GM20000 (cell line): ENCODE measurements at regions not wholly inside any gene's neighbourhood (a gene's known extent, or its start where the extent isn't known, plus 50 kb on each side); places are given as distances from the start of the nearest gene placed in this dataset.

Source experiments
- DNase-seq: peaks from one replicate; pipeline ENCODE4 v3.0.0; 2012; ENCODE audit warnings: low spot score
- TF ChIP-seq, protein P1 (sequence below): IDR thresholded peaks from 2 replicates; pipeline ENCODE4 v1.5.1; 2012; ENCODE audit warnings: mild to moderate bottlenecking, control low read depth; ENCODE audit errors: extremely low read depth, missing control alignments

DNA sequence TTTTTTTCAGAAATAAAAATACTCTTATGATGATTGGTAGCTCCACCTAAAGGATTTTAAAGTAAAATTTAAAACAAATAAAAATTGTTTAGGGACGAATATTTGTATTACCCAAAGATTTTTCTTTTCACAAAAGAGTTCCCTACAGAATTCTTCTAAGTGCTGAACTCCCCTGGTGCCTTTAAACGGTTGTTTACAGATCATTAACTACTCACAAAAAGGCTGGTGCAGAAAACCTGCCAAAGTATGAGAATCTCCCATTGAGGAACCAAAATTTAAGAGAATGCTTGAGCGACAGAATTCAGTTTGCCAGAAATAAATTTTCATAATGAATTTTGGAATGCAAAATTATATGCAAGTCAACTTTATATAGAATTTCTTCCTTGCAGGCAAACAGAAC is 497.8 kb upstream of the NR2F2 start:
- TF ChIP-seq, protein P1, sequence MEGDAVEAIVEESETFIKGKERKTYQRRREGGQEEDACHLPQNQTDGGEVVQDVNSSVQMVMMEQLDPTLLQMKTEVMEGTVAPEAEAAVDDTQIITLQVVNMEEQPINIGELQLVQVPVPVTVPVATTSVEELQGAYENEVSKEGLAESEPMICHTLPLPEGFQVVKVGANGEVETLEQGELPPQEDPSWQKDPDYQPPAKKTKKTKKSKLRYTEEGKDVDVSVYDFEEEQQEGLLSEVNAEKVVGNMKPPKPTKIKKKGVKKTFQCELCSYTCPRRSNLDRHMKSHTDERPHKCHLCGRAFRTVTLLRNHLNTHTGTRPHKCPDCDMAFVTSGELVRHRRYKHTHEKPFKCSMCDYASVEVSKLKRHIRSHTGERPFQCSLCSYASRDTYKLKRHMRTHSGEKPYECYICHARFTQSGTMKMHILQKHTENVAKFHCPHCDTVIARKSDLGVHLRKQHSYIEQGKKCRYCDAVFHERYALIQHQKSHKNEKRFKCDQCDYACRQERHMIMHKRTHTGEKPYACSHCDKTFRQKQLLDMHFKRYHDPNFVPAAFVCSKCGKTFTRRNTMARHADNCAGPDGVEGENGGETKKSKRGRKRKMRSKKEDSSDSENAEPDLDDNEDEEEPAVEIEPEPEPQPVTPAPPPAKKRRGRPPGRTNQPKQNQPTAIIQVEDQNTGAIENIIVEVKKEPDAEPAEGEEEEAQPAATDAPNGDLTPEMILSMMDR = no peak

GRCh38 chr15:95834028-95834804 is 496.3 kb upstream of the NR2F2 start:
- DNase-seq = no peak

More for the DNA sequence above, 497.8 kb upstream of the NR2F2 start:
- DNase-seq = no peak

GRCh38 chr15:95836536-95836935 is 494.0 kb upstream of the NR2F2 start:
- TF ChIP-seq, protein P1 = no peak
- no peak for DNase-seq

More at GRCh38 chr15:95834028-95834804, 496.3 kb upstream of the NR2F2 start:
- TF ChIP-seq, protein P1 = no peak

GRCh38 chr15:95837341-95838004 is 493.0 kb upstream of the NR2F2 start:
- DNase-seq = no peak
- TF ChIP-seq, protein P1 = no peak

DNA sequence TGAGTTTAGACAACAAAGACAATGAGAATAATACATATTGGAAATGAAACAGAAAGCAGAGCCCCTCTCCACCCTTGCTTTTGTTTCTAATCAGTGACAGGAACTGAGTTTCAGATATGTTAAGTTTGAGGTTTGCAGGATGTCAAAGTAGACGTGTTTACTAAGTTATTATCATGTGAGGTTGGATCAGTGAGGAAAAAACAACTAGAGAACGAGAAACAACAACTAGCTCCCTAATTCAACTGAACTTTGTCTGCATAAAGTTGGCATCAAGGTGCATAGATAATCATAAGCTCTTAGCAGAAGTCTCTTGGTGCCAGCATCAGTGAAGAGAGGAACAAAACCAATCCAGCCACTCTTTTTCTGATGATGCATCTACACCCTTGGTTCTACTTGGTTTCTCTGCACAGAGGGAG is 491.1 kb upstream of the NR2F2 start:
- DNase-seq = peak; percentile 22
- TF ChIP-seq, protein P1 = no peak

DNA sequence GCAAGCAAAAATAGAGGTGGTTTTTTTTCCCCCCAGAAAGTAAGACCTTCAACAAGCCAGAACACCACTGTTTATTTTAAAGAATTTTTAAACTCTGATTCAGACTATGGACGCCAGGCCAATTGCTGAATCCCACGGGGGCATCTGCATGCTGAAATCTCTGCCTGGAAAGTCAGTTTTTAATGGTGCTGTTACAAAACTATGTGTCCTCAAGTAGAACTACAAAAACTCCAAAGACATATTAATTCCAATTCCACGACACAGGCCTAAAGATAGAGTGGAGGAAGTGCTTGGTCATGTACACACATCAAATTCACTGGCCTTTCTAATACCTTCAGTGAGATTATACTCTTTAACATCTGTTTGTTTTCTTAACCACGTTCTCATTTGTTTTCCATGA is 490.5 kb upstream of the NR2F2 start:
- TF ChIP-seq, protein P1 = no peak
- no peak for DNase-seq

DNA sequence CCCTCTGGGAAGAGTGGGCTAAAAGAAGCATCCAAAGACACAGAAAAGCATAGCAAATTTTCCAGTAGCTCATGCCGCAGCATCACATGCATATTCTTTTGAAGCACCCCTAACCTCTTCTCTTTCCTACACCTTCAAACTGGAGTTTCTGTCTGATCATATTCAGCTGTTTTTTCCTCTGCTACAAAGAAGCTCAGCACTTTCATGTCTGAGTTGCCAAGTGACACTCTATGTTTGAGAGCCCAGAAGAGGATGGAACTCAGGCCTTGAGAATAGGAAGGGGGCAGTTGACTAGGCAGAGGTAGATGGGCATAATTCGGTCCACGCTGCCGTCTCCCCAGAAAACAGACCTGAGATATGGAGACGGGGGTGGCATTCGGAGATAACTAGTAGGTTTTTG is 489.6 kb upstream of the NR2F2 start:
- TF ChIP-seq, protein P1 = no peak
- no peak for DNase-seq
